HG03159 (cell line): ENCODE measurements at regions not wholly inside any gene's neighbourhood (a gene's known extent, or its start where the extent isn't known, plus 50 kb on each side); places are given as distances from the start of the nearest gene placed in this dataset.

Source experiments
- ATAC-seq: cut with Tn5 transposase; IDR thresholded peaks from one replicate; pipeline ENCODE4 v1.9.1; 2021; ENCODE audit warnings: mild to moderate bottlenecking, moderate library complexity; ENCODE audit not compliant: unreplicated experiment

GRCh38 chr6:26214803-26215584, 127.8 kb downstream of the HFE start:
- ATAC-seq: no peak

DNA sequence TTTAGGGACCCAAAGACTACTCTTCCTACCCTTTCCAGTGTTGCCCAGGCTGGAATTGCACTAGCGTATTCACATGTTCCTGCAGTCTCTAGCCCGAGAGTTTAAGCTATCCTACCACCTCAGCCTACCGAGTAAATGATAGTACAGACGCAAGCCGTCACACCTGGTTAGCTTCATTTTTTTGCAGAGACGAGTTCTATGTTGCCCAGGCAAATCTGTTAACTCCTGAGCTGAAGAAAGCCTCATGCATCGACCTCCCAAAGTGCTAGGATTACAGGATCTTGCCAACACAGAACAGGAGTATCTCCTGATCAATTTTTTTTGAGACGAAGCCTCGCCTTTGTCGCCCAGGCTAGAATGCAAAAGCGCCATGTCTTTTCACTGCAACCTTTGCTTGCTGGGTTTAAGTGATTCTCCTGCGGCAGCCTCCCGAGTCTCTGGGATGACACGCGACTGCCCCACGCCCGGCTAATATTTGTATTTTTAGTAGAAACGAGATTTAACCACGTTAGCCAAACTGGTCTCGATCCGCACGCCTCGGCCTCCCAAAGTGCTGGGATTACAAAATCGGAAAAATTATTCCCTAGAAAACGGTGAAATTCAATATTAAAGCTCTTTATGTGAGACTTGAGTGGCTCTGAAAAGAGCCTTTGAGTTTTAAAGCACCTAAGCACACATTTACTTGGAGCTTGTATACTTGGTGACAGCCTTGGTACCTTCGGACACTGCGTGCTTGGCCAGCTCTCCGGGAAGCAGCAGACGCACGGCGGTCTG, 128.5 kb downstream of the HFE start:
- ATAC-seq: no peak

GRCh38 chr6:26216359-26216885, 129.2 kb downstream of the HFE start:
- peak; percentile 70 for ATAC-seq

DNA sequence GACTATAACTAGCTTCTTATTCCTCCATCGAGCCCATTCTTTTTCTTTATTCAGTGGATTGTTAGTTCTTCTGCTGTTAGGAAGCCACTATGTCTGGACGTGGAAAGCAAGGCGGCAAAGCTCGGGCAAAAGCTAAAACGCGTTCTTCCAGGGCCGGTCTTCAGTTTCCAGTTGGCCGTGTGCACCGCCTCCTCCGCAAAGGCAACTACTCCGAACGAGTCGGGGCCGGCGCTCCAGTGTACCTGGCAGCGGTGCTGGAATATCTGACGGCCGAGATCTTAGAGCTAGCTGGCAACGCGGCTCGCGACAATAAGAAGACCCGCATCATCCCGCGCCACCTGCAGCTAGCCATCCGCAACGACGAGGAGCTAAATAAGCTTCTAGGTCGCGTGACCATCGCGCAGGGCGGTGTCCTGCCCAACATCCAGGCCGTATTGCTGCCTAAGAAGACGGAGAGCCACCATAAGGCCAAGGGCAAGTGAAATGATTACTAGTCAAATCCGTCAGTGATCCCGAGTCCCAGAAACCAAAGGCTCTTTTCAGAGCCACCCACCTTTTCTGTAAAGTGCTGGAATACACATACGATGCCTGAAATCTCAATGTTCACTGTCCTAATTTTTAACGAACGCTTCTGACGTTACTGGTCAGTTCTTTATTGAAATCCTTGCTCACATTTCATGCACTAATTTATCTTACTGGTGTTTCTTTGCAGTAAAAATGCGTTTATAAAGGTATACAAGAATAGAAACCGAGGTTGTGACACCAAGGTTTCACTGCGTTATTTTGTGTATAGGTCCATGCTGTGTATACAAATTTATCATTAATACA, 129.9 kb downstream of the HFE start:
- ATAC-seq: peak; percentile 44

GRCh38 chr6:26217714-26218075, 130.5 kb downstream of the HFE start:
- no peak for ATAC-seq

- no peak for ATAC-seq
These were observed 131.6 kb downstream of the HFE start for GRCh38 chr6:26218824-26219223.

DNA sequence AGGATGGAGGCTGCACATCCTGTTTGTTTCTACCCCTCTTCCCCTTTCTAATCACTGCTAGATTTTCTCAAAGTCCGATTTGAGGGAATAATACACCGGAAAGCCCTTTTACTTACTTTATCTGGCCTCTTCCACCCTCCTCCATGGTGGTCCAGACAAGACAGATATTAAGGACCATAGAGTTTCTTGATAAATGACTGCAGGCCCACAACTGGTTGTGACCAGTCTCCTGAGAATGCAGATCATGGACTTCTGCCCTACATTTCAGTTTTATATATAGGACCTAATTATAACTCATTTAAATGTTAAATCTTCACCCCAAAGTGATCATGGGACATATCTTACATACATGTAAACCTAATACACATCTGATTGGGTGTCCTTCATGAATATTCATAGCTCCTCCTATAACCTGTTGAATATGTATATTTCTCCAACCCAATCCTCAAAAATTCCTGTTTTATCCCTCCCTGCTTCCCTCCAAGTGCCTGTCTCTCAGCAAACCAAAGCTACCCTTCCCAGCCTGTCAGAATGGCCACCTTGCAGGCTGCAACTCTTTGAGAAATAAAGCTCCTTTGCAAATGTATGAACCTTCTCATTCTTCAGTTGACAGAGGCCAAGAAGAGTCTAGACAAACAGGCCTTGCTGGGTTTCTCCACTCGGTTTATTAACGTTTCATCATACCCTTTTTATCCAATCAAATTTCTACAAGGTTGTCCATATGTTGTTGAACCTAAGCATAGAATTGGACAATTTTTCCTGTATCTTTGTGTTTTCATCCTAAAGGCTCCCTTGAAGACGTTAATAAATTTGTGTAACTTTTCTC, 133.1 kb downstream of the HFE start:
- no peak for ATAC-seq

DNA sequence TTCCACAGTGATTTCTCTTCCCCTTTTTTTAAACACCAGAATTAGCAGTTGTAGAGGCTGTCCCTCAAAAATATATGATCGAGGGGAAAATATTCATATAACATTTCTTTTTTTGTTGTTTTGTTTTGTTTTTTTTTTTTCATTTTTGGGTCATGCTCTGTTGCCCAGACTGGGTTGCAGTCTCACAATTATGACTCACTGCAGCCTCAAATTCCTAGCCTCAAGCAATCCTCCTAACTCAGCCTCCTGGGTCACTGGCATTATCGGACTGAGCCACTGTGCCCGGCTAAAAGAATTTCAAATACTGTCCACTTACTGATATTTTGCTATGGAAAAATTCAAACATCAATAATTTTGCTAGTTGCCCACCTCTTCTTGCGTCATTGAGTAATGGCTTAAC, 134.0 kb downstream of the HFE start:
- no peak for ATAC-seq

GRCh38 chr6:26222571-26222970, 135.3 kb downstream of the HFE start:
- no peak for ATAC-seq

GRCh38 chr6:26223228-26223627, 136.0 kb downstream of the HFE start:
- no peak for ATAC-seq

GRCh38 chr6:26223650-26224546, 136.7 kb downstream of the HFE start:
- ATAC-seq: peak; percentile 73

DNA sequence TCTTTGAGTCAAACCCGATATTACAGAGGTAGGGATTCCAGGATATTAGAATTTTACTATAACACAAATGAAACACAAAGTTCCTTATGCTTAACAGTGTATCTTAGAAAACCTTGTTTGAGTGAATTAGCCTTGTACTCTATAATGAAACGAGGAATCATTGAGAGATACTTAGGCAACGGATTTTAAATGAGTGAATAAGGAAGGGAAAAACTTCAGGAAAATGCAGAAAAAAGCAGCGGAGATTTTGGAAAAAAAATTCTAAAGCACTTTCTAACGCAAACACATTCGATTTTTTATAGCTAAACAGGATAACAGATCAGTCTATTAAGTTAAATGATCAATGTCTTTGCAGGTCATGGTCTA, 137.3 kb downstream of the HFE start:
- no peak for ATAC-seq

GRCh38 chr6:26224940-26225847, 138.0 kb downstream of the HFE start:
- ATAC-seq: no peak

- ATAC-seq: no peak
These were observed 138.8 kb downstream of the HFE start for GRCh38 chr6:26225848-26226578.

DNA sequence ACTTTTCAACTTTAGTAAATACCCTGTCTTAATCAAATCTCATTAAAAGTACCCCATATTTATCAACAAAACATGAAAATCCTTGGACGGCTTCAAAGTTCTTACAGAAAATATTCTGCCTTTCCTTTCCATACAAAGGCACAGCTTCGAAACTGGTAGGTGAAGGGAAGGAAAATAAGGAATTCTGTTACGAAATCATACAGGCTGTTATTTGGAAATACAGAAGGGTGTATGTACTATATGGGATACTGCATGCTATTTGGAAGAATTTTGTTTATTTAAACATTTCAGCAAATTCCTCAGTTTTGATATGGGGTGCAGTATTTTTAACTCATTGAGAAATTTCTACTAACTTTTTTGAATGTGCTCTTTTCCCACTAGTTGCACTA, 138.4 kb upstream of the BTN3A2 start:
- ATAC-seq: no peak

DNA sequence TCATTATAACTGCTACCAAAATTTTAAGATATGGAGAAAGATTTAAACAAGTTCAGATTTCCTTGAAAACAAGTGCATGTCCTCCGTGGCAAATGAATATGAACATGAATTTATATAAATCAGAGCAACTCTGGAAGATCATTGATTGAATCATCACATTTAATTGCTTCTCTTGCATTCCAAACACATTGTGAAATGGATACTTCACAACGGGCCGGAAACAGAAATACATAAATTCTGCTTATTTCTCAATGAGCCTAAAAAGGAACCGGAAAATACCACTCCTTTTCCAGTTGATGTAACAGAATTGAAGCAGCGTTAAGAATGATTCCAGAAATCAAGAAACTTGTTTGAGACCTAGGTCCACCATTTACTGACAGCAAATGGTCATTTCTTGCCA, 134.6 kb upstream of the BTN3A2 start:
- ATAC-seq: no peak

GRCh38 chr6:26231006-26231587, 133.9 kb upstream of the BTN3A2 start:
- no peak for ATAC-seq
